K562 (cell line): ENCODE measurements at regions not wholly inside any gene's neighbourhood (a gene's known extent, or its start where the extent isn't known, plus 50 kb on each side); places are given as distances from the start of the nearest gene placed in this dataset.
"Not testable (repeated sequence)": the region's sequence is repeated elsewhere in the genome, so short reads cannot be mapped to it uniquely, and the experiment has no call there.

Experiments
- ATAC-seq: fragments of 200-7000 bp; cut with Tn5 transposase; 3 replicates; pipeline ENCODE4 v1.9.1; 2020; ENCODE audit warnings: moderate library complexity
- BruUV-seq: library from RNA; stranded (reverse); fragments of 400-500 nt; replicated peaks from 2 replicates; lab custom pipeline; 2021; lab: Mats Ljungman, UMichigan
- CTCF ChIA-PET: fragments of 300-600 bp; formaldehyde crosslinking; extraction: SDS; loops from one replicate; lab custom pipeline; 2021; ENCODE audit warnings: low intra/inter-chr PET ratio; lab: Yijun Ruan, JAX
- POLR2A ChIA-PET: fragments of 300-600, 350-650 bp; sonication (Branson Sonifier 250); formaldehyde crosslinking; extraction: SDS; loops from one replicate; lab custom pipeline; 2021; ENCODE audit warnings: antibody characterized with exemption, inconsistent platforms; lab: Yijun Ruan, JAX
- DNase-seq, 4 experiments: peaks; one replicate each; pipeline versions ENCODE4 v3.0.0 to v3.0.0-alpha.2; 2011 to 2018; ENCODE audit warnings: low spot score in 3 of 4, mixed read lengths in 3 of 4; ENCODE audit errors: extremely low read depth in 1 of 4
- FAIRE-seq: peaks from 2 replicates; lab custom pipeline; 2011; peaks lifted over from hg19 to GRCh38; lab: Jason Lieb, UNC
- H2AFZ ChIP-seq: 2 replicates; pipeline ENCODE4 v1.6.0; 2011; ENCODE audit warnings: low read depth, low read length, control low read depth, inconsistent platforms
- H3K27ac ChIP-seq: fragments of 200-600 bp; 3 replicates; pipeline ENCODE4 v1.8.0; 2011; ENCODE audit warnings: low read depth, mild to moderate bottlenecking, control low read depth, inconsistent platforms, low read length, moderate library complexity, mixed read lengths; ENCODE audit errors: extremely low read depth
- H3K27me3 ChIP-seq, 2 experiments: fragments of 300-600 bp in 1 of 2; 2 replicates in 1 of 2; 3 replicates in 1 of 2; pipeline versions ENCODE4 v1.6.0 to v1.8.0; 2011; ENCODE audit warnings: inconsistent platforms in 2 of 2, low read length in 2 of 2, mild to moderate bottlenecking in 1 of 2, mixed read lengths in 1 of 2, moderate library complexity in 1 of 2; ENCODE audit not compliant: control insufficient read depth in 2 of 2, insufficient read depth in 2 of 2
- H3K36me3 ChIP-seq: fragments of 300-600 bp; 3 replicates; pipeline ENCODE4 v1.8.0; 2011; ENCODE audit warnings: mild to moderate bottlenecking, low read length, inconsistent platforms; ENCODE audit not compliant: control insufficient read depth, insufficient read depth
- H3K4me1 ChIP-seq, 2 experiments: fragments of 200-600 bp in 1 of 2; replicated peaks in 1 of 2; 2 replicates in 1 of 2; 3 replicates in 1 of 2; pipeline versions ENCODE4 v1.5.1 to v1.8.0; 2011; ENCODE audit warnings: inconsistent platforms in 2 of 2, low read length in 2 of 2, mild to moderate bottlenecking in 1 of 2, mixed read lengths in 1 of 2, moderate library complexity in 1 of 2; ENCODE audit not compliant: control insufficient read depth in 2 of 2, insufficient read depth in 2 of 2
- H3K4me2 ChIP-seq: 2 replicates; pipeline ENCODE4 v1.6.1; 2011; ENCODE audit warnings: low read length, control low read depth, inconsistent platforms, mixed read lengths; ENCODE audit not compliant: insufficient read depth
- H3K4me3 ChIP-seq: fragments of 200-600 bp; sonication (generic), shearing (Covaris generic); 2 replicates; pipeline ENCODE4 v1.5.1; 2016; ENCODE audit warnings: control low read depth, inconsistent platforms
- H3K79me2 ChIP-seq: fragments of 200-600 bp; 3 replicates; pipeline ENCODE4 v1.8.0; 2011; ENCODE audit warnings: low read length, inconsistent platforms; ENCODE audit not compliant: control insufficient read depth, insufficient read depth
- H3K9ac ChIP-seq, 2 experiments: 2 replicates each; pipeline versions ENCODE4 v1.6.0 to v1.6.1; 2011; ENCODE audit warnings: low read depth in 2 of 2, low read length in 2 of 2, control low read depth in 1 of 2, inconsistent platforms in 1 of 2, mild to moderate bottlenecking in 1 of 2, mixed read lengths in 1 of 2; ENCODE audit not compliant: insufficient read depth in 1 of 2
- H3K9me1 ChIP-seq: one replicate; pipeline ENCODE4 v1.6.0; 2011; ENCODE audit warnings: inconsistent platforms, mild to moderate bottlenecking, low read length, moderate library complexity; ENCODE audit not compliant: control insufficient read depth, insufficient read depth
- H3K9me3 ChIP-seq: replicated peaks from 2 replicates; pipeline ENCODE4 v1.5.1; 2011; ENCODE audit warnings: low read depth, low read length, inconsistent platforms; ENCODE audit not compliant: control insufficient read depth, insufficient read depth
- H4K20me1 ChIP-seq: replicated peaks from 2 replicates; pipeline ENCODE4 v1.6.1; 2011; ENCODE audit warnings: low read length, inconsistent platforms, mixed read lengths; ENCODE audit not compliant: control insufficient read depth, insufficient read depth
- FOXA1 ChIP-seq: fragments of 450-650 bp; IDR thresholded peaks from 2 replicates; pipeline ENCODE4 v1.6.1; 2016; ENCODE audit warnings: mild to moderate bottlenecking, borderline replicate concordance
- GTF2A2 ChIP-seq: IDR thresholded peaks from 2 replicates; pipeline ENCODE4 v1.6.1; 2016; ENCODE audit warnings: mild to moderate bottlenecking, missing genetic modification characterization, missing compliant biosample characterization
- NCOA4 ChIP-seq: fragments of 450-650 bp; IDR thresholded peaks from 2 replicates; pipeline ENCODE4 v1.6.1; 2018; ENCODE audit warnings: mild to moderate bottlenecking; ENCODE audit not compliant: partially characterized antibody
- NFATC3 ChIP-seq: fragments of 450-650 bp; IDR thresholded peaks from 2 replicates; pipeline ENCODE4 v1.6.1; 2017; ENCODE audit warnings: mild to moderate bottlenecking
- NFRKB ChIP-seq: fragments of 450-650 bp; IDR thresholded peaks from 2 replicates; pipeline ENCODE4 v1.6.1; 2016; ENCODE audit warnings: low read depth
- OTX1 ChIP-seq: fragments of 450-650 bp; formaldehyde crosslinking; IDR thresholded peaks from 2 replicates; pipeline ENCODE4 v1.4.0; 2022; ENCODE audit warnings: mild to moderate bottlenecking
- RHOXF2B ChIP-seq: fragments of 250-450 bp; sonication (Bioruptor Pico); conservative IDR thresholded peaks from 2 replicates; pipeline ENCODE4 v1.5.1; 2021
- SMARCB1 ChIP-seq: IDR thresholded peaks from 2 replicates; pipeline ENCODE4 v1.6.1; 2011; ENCODE audit warnings: improper control_type of control experiment, low read depth; ENCODE audit not compliant: insufficient read length
- TRIM24 ChIP-seq, 2 experiments: fragments of 450-650 bp; IDR thresholded peaks; 2 replicates each; pipeline ENCODE4 v1.6.1; 2016
- ZNF124 ChIP-seq: sonication (generic); formaldehyde crosslinking; IDR thresholded peaks from 2 replicates; pipeline ENCODE4 v1.8.1; 2022; ENCODE audit warnings: missing genetic modification reagents
- ZNF140 ChIP-seq: fragments of 250-450 bp; sonication (Bioruptor Pico); IDR thresholded peaks from 2 replicates; pipeline ENCODE4 v1.8.0; 2021; ENCODE audit warnings: moderate library complexity, mild to moderate bottlenecking, inconsistent platforms
- ZNF212 ChIP-seq: fragments of 450-650 bp; formaldehyde crosslinking; IDR thresholded peaks from 2 replicates; pipeline ENCODE4 v1.4.0; 2020; ENCODE audit warnings: mild to moderate bottlenecking
- WGBS: fragments of 100-300 bp; shearing (Covaris generic); methylation state at CpG from one replicate; pipeline ENCODE4 v1.1.6; 2016; ENCODE audit warnings: low coverage, mixed read lengths; ENCODE audit not compliant: insufficient coverage; ENCODE audit errors: missing lambda C conversion rate; 5-methylcytosine and 5-hydroxymethylcytosine counted together
- in situ Hi-C: fragments of 300-500 bp; cut with MboI; formaldehyde crosslinking; loops from 4 replicates; pipeline ENCODE4 v1.15.0; 2018; ENCODE audit warnings: inconsistent platforms, mixed read lengths
- intact Hi-C: fragments of 100-400 bp; cut with micrococcal nuclease; formaldehyde crosslinking; loops from 2 replicates; pipeline ENCODE4 v1.14.2; 2022

DNA sequence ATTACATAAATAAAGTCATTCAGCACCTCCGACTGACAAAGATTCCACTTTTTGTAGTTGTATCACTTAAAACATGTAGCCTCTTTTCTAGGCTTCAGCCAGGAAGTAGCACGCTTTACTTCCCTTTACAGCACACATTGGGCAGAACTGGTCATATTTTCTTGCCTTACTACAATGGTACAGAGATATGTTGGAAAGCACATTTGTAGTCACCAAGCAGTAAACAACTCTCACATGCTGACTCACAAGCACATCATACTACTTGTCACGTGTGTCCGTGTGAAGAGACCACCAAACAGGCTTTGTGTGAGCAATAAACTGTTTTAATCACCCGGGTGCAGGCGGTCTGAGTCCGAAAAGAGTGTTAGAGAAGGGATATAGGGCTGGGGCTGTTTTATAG is 1071.8 kb downstream of the DNAJB9 start:
- TF ChIP-seq ZNF124 (CRISPR knock-in tag): no peak
- no peak for TF ChIP-seq ZNF212 (CRISPR knock-in tag)
- ChIA-PET POLR2A (no interaction called here), CTCF (no interaction called here)
- ATAC-seq (no peak), DNase-seq (no peak), FAIRE-seq (no peak)
- Histone ChIP-seq H3K27me3 (no peaks in the 10 kb centered on the region), H2AFZ (no peak overlapping the region), H3K36me3 (no peaks in the 10 kb centered on the region), H4K20me1 (no peaks in the 10 kb centered on the region), H3K4me1 (no peaks in the 10 kb centered on the region), H3K9ac (no peak overlapping the region), H3K79me2 (no peaks in the 10 kb centered on the region), H3K4me3 (no peak overlapping the region), H3K9me1 (no peaks in the 10 kb centered on the region), H3K9me3 (no peaks in the 10 kb centered on the region; the same call in 1 of the 2 replicates), H3K4me2 (no peak overlapping the region), H3K27ac (no peak overlapping the region)
- intact Hi-C loops (no loop called here), in situ Hi-C loops (no loop called here)
- 0% methylated on average over 7 of the region's 7 CpGs for WGBS
- no TSS peak for BruUV-seq

DNA sequence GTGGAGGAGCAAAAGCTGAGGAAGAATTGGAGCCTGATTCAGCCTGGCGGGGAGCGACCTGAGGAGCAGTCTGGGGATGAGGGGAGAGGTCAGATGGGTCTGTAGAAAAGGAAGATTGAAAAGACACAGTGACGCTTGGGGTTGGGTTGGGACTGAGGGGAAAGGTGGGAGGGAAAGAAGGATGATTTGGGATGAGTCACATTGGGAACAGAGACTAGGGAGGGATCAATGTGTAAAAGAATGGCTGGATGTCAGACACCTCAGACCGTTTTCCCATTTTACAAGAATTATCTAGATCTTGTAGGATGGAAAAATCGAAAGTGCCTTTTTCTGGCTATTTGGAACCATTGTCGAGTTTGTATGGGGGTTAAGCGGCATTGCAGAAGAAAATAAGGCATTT is 1076.5 kb downstream of the DNAJB9 start:
- H3K27ac ChIP-seq: no peak overlapping the region
- ChIA-PET POLR2A (no interaction called here), CTCF (no interaction called here)
- H3K79me2 ChIP-seq: no peaks in the 10 kb centered on the region
- no peaks in the 10 kb centered on the region for H3K9me1 ChIP-seq
- no peaks in the 10 kb centered on the region for H3K4me1 ChIP-seq
- FAIRE-seq: no peak
- in situ Hi-C loops: no loop called here
- H3K9ac ChIP-seq: no peak overlapping the region
- no TSS peak for BruUV-seq
- intact Hi-C loops: no loop called here
- H3K4me2 ChIP-seq: no peak overlapping the region
- H3K27me3 ChIP-seq: no peaks in the 10 kb centered on the region
- no peak for DNase-seq
- no peaks in the 10 kb centered on the region for H3K36me3 ChIP-seq
- no peak for ATAC-seq
- no peak overlapping the region for H3K4me3 ChIP-seq
- no peak overlapping the region for H2AFZ ChIP-seq
- H4K20me1 ChIP-seq: no peaks in the 10 kb centered on the region
- no peak for TF ChIP-seq GTF2A2 (tag)
- TF ChIP-seq ZNF140: no peak
- no peak for TF ChIP-seq NFATC3
- no peak for TF ChIP-seq OTX1 (CRISPR knock-in tag)
- TF ChIP-seq SMARCB1: no peak
- TF ChIP-seq TRIM24 (IDR thresholded peaks at IDR 0.05): no peak
- no peak for TF ChIP-seq FOXA1
- TF ChIP-seq NCOA4: no peak
- no peak for TF ChIP-seq RHOXF2B
- TF ChIP-seq NFRKB: no peak
- H3K9me3 ChIP-seq: no peaks in the 10 kb centered on the region; the same call in none of the 2 replicates
- 0% methylated on average over 7 of the region's 7 CpGs for WGBS

DNA sequence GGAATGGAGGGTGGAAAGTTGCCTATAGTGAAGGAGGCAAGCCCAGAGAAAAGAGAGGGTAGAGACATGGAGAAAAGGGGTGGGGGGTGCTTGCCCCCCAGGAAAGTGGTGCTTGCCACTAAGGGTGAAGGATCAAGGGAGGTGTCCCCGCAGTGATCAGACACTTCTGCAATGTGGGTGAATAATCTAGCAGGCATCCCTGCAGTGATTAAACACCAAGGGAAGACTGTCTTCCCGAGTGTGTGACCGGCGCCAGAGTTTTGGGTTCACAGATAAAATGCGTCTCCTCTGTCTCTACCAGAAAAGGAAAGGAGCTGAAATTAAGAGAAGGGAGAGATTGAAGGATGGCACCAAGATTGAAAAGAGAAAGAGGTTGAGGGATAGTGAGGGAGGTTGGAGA is 1076.9 kb downstream of the DNAJB9 start:
- FAIRE-seq, H3K79me2 ChIP-seq, H3K4me3 ChIP-seq, DNase-seq, H3K4me1 ChIP-seq, H3K9me3 ChIP-seq, H4K20me1 ChIP-seq, H3K36me3 ChIP-seq, intact Hi-C loops, H2AFZ ChIP-seq, ATAC-seq, BruUV-seq, H3K27me3 ChIP-seq, in situ Hi-C loops, CTCF ChIA-PET, H3K9me1 ChIP-seq, H3K4me2 ChIP-seq, POLR2A ChIA-PET, H3K9ac ChIP-seq, H3K27ac ChIP-seq: not testable (repeated sequence)
- 1% methylated on average over 5 of the region's 5 CpGs for WGBS
